ENCODE measurements at regions not wholly inside any gene's neighbourhood (a gene's known extent, or its start where the extent isn't known, plus 50 kb on each side); places are given as distances from the start of the nearest gene placed in this dataset.

DNA sequence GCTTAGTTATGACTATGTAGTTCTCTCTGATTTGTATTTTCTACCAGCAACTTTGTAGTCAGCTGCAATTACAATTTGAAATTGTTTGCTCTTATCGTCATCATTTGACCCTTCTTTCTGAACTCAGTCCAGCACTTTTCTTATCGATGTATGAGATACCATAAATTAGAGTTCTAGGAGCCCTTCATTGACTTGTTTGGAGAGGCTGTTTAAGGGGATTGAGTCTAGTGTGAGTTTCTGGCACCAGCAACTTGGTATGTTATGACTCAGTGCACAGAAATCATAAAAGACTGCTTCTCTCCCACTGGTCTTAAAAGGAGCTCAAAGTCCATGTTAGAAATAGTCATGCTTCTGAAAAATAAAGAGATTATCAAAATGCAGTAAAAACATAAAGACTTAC is 190.3 kb downstream of the TENT5A start:
- TF ChIP-seq POLR2A (IDR thresholded peaks at IDR 0.05; ENCODE audit: low read length), result no peak
- no peak for TF ChIP-seq GATA1 (IDR thresholded peaks at IDR 0.05; ENCODE audit: low read depth, low read length)

All from erythroblast (primary cell).